GM18873 (cell line): ENCODE measurements at regions not wholly inside any gene's neighbourhood (a gene's known extent, or its start where the extent isn't known, plus 50 kb on each side); places are given as distances from the start of the nearest gene placed in this dataset.
"Not testable (repeated sequence)": the region's sequence is repeated elsewhere in the genome, so short reads cannot be mapped to it uniquely, and the experiment has no call there.

Experiments
- ATAC-seq: cut with Tn5 transposase; IDR thresholded peaks from one replicate; pipeline ENCODE4 v1.9.1; 2021; ENCODE audit warnings: mild to moderate bottlenecking, moderate library complexity, moderate number of reproducible peaks; ENCODE audit not compliant: unreplicated experiment, low FRiP score

GRCh38 chr4:128758314-128758922 lies 51.1 kb upstream of the JADE1 start:
- no peak for ATAC-seq

- ATAC-seq = no peak
These were observed 51.8 kb upstream of the JADE1 start for GRCh38 chr4:128757712-128758111.

GRCh38 chr4:128751354-128751753 lies 58.1 kb upstream of the JADE1 start:
- no peak for ATAC-seq

DNA sequence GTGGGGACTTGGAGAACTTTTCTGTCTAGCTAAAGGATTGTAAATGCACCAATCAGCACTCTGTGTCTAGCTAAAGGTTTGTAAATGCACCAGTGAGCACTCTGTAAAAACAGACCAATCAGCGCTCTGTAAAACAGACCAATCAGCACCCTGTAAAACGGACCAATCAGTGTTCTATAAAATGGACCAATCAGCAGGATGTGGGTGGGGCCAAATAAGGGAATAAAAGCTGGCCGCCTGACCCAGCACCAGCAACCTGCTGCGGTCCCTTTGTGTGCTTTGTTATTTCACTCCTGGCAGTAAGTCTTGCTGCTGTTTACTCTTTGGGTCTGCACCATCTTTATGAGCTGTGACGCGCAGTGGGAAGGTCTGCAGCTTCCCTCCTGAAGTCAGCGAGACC lies 67.8 kb upstream of the JADE1 start:
- ATAC-seq = not testable (repeated sequence)

DNA sequence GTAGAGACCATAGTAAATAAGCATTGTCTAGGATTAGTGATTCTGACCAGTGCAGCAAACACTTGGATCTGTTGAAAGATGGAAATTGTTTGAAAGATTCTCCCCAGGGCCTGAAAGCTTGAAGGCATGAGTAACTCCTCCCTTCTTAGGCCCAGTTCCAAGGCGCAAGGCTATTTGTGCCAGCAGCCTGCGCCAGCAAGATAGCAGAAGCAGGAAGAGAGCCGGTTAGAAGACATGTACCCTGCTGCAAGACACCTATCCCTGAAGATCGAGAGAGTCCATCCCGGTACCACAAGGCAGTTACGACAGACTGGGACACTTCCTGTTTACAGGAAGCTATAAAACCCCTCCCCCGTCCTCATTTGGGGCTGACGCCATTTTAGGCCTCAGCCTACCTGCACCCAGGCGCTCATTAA lies 72.4 kb upstream of the JADE1 start:
- ATAC-seq = no peak

- ATAC-seq = no peak
These were observed 73.8 kb upstream of the JADE1 start for GRCh38 chr4:128735714-128736113.

DNA sequence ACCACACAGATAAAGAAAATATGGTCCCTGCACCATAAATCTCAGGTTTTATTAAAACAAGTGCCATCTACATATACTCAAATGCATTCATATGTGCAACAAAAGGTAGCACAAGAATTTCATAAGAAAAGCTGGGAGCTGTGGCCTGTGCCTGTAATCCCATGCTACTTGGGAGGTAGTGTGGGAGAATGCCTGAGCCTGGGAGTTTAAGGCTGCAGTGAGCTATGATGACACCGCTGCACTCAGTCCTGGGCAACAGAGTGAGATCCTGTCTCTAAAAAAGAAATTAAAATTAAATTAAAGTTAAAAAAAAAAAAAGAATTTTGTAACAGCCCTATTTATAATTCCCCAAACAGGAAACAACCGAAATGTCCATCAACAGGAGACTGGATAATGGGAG lies 81.3 kb upstream of the JADE1 start:
- no peak for ATAC-seq

GRCh38 chr4:128727658-128728057 lies 81.8 kb upstream of the JADE1 start:
- ATAC-seq = no peak

DNA sequence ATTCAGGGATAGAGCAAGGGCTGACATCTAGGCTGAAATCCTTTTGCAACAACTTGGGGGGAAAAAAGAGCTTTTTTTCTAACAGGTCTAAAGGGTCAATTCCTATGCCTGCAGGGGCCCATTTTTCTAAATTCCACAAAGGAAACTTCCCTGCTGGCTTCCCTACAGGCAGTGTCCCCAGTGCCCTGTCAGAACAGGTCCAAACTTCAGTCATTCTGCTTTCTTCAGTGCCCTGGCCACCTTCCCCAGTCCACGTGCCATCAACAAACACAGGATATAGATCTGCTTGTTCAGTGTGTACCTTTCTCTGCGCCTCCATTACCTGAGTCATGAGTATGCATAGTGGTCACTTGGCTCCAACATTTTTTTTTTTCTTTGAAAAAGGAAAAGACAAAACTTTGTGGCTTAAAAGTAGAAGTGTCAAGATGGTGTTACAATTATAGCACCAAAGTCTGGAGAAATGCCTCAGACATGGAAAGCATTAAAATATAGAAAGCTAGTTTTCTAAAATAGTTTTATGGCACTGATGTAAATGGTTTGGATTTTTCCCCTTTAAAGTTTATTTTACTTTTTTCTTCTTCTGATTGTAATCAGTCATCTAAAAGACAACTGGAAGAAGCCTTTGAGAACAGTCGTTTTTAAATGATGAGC lies 84.0 kb upstream of the JADE1 start:
- ATAC-seq = no peak

- ATAC-seq = no peak
These were observed 86.6 kb upstream of the JADE1 start for GRCh38 chr4:128722911-128723310.

DNA sequence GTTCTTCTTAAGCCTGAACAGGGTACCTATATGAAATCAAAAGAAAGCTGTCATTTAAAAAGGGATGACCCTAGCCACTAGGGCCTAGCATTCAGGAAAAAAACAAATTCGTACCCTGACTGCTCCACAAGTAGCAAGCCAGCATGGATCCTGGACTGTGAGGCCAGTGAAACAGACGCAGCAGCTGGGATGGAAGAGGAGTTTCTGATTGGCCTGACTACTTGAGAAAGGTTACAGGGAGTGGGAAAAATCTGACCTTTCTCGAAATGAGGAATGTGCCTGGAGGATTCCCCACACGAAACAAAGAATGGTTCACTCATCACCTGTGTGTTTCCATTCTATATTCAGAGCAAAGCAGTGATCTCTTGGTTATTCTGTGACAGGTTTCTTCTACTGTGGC lies 87.6 kb upstream of the JADE1 start:
- no peak for ATAC-seq

DNA sequence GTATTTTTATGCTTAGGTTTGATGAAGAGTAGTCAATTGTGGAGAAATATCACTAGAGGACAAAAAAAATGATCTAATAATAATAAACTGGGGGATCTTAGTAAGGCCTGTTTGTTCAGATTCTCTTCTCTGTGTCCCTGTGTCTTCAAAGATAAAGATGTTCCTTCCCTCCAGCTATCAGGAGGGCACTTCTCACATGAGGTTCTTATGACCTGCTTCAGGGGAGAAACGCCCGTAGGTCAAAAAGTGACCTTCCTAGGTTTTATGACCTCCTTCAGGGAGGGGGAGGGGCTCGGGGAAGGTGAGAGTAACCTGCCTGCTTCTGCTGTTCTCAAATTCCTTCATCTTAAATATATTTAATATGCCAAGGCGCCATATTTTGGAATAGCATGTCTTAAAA lies 89.2 kb upstream of the JADE1 start:
- no peak for ATAC-seq

GRCh38 chr4:128718768-128719167 lies 90.7 kb upstream of the JADE1 start:
- ATAC-seq = no peak

GRCh38 chr4:128716338-128716737 lies 93.2 kb upstream of the JADE1 start:
- ATAC-seq = no peak

- no peak for ATAC-seq
These were observed 93.9 kb upstream of the JADE1 start for GRCh38 chr4:128715616-128716015.

DNA sequence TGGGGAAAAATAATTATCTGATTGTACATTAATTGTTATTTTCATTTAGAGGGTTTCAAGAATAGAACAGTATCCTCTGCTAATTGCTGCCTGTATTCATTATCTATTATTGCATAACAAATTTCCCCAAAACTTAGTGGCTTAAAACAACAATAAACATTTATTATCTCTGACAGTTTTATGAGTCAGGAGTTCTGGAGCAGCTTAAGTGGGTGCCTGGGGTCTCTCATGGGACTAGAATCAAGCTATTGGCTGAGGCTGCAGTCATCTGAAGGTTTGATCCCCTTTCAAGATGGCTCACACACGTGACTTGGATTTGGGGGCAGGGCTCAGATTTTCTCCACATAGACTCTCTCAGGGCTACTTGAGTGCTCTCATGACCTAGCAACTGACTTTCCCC lies 98.1 kb upstream of the JADE1 start:
- ATAC-seq = no peak

DNA sequence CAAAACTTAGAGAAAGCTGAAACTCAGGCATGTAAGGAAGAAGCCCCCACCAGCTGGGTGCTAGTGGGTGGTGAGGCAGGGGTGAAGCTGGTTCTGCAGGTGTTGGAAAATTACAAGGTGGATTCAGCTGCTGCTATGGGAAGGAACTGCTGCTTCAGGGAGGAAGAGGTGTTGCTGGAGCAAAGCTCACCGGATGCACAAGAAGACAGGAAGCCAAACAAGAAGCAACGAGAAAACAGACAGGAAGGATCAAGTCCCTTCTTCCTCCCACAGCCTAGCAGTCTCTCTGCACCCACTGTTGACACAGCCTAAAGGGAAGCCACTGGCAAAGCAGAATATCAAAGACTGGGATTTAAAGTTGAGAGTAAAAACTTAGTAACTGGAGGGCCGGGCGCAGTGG lies 100.2 kb upstream of the JADE1 start:
- no peak for ATAC-seq

DNA sequence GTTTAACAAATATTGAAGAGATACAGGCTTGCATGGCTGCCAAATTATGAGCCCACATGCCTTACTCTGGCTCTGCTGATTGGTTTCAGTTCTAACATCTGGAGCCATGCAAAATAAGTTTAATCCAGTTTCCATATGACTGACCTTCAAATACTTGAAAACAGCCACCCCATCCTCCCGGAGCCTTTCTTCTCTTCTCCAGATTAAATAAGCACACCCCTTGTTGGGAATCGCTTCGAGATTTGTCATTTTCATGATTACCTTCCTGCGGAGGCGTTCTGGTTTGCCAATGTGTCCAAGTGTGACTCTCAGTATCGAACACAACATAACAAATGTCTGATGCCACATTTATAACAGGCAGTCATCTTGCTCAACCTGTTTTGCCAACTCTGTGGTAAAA lies 101.6 kb upstream of the JADE1 start:
- ATAC-seq = no peak

GRCh38 chr4:128703948-128704347 lies 105.6 kb upstream of the JADE1 start:
- no peak for ATAC-seq

GRCh38 chr4:128700659-128701350 lies 108.7 kb upstream of the JADE1 start:
- ATAC-seq = no peak

GRCh38 chr4:128698386-128698785 lies 111.1 kb upstream of the JADE1 start:
- ATAC-seq = no peak

- ATAC-seq = no peak
These were observed 112.2 kb upstream of the JADE1 start for GRCh38 chr4:128697323-128697722.
